Thyroid gland (tissue), 4 donors: ENCODE measurements at regions not wholly inside any gene's neighbourhood (a gene's known extent, or its start where the extent isn't known, plus 50 kb on each side); places are given as distances from the start of the nearest gene placed in this dataset.

Source experiments
- POLR2A ChIP-seq, 2 donors: fragments of 450-650 bp; IDR thresholded peaks; one replicate each; pipeline ENCODE4 v1.6.1; 2017; ENCODE audit warnings: antibody characterized with exemption in 2 of 2, mild to moderate bottlenecking in 2 of 2, moderate library complexity in 1 of 2
- TF ChIP-seq, protein P1 (sequence below), 6 experiments: fragments of 200-600 bp in 3 of 6; fragments of 450-650 bp in 3 of 6; sonication (generic) in 3 of 6; IDR thresholded peaks; one replicate each; pipeline ENCODE4 v1.5.1; 2016 to 2019; ENCODE audit warnings: antibody characterized with exemption in 6 of 6, mild to moderate bottlenecking in 2 of 6, inconsistent platforms in 1 of 6, moderate library complexity in 1 of 6

DNA sequence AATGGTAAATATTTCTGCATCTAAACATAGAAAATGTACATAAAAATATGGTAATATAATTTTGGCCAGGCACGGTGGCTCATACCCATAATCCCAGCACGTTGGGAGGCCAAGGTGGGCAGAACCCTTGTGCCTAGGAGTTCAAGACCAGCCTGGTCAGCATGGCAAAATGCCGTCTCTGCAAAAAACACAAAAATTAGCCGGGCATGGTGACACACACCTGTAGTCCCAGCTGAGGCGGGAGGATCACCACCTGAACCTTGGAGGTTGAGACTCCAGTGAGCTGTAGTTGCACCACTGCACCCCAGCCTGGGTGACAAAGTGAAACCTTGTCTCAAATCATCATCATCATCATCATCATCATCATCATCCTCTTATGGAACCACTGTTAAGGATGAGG, 230.6 kb upstream of the NCAM1 start:
- TF ChIP-seq, protein P1, sequence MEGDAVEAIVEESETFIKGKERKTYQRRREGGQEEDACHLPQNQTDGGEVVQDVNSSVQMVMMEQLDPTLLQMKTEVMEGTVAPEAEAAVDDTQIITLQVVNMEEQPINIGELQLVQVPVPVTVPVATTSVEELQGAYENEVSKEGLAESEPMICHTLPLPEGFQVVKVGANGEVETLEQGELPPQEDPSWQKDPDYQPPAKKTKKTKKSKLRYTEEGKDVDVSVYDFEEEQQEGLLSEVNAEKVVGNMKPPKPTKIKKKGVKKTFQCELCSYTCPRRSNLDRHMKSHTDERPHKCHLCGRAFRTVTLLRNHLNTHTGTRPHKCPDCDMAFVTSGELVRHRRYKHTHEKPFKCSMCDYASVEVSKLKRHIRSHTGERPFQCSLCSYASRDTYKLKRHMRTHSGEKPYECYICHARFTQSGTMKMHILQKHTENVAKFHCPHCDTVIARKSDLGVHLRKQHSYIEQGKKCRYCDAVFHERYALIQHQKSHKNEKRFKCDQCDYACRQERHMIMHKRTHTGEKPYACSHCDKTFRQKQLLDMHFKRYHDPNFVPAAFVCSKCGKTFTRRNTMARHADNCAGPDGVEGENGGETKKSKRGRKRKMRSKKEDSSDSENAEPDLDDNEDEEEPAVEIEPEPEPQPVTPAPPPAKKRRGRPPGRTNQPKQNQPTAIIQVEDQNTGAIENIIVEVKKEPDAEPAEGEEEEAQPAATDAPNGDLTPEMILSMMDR (IDR thresholded peaks at IDR 0.05): no peak
- TF ChIP-seq POLR2A (IDR thresholded peaks at IDR 0.05): no peak
